ENCODE measurements at regions not wholly inside any gene's neighbourhood (a gene's known extent, or its start where the extent isn't known, plus 50 kb on each side); places are given as distances from the start of the nearest gene placed in this dataset.

DNA sequence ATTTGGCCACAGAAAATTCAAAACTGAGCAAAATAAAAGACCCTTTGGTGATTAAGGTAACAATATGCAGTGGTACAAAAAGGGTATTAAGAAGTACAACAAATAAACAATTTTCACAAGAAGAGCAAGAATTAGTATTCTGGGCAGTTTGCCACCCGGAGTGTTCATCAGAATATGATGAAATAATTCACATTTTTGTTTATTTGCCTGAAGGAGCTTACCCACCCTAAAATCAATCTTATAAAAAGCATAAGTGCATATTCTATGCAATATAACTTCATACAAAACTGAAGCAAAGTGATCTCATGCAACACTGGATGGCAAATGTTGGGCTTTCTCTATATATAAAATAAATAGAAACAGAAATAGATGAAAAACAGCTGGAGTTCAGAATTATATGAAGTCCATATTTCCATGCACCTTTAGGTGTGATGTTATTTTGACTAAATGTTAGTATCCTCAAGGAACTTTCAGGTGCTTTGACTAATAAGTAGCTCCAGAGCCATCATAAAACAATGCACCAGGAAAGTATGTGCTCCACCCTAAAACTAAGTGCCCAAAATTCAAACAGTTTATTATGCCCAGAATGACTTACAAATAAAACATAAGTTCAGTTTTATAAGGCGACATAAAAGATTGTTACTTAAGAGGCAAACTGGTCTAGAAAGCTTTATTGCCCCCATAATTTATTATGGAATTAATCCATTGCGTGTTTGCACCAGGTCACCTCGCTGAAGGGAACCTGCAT is 474.3 kb downstream of the SEMA3D start:
- TF ChIP-seq EP300 (IDR thresholded peaks at IDR 0.05): no peak
- no peak for TF ChIP-seq CTCF (IDR thresholded peaks at IDR 0.05)

Data from tibial nerve (tissue), 4 donors.